ENCODE measurements at regions not wholly inside any gene's neighbourhood (a gene's known extent, or its start where the extent isn't known, plus 50 kb on each side); places are given as distances from the start of the nearest gene placed in this dataset.
A peak's percentile ranks its signal among the peaks of the same experiment; 100 is the strongest.

DNA sequence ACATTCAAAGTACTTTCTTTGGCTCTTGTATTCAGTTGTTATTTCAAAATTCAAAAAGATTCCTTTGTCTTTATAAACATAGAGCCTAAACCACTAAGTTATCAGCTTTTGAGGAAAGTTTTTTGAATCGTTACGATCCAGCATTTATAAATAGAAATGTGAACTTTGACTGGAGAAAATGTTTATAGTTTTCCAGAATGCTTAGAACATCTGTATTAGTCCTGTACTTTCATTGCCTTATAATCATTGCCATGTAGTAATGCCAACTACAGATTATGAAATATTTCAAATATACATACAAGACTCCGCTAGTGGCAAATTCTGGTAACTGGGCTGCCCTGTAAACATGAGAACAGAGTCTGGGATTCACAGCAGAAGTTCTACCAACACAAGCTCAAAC lies 191.3 kb upstream of the PRKCQ start:
- Mint-ChIP-seq H3K4me1 (peaks cover 4% of the 10 kb centered on the region), H3K4me3 (no peak overlapping the region), H3K27ac (no peak overlapping the region), H3K27me3 (peaks cover 17% of the 10 kb centered on the region), H3K36me3 (no peaks in the 10 kb centered on the region), H3K9me3 (peaks cover 8% of the 10 kb centered on the region)
- no peak for ATAC-seq

DNA sequence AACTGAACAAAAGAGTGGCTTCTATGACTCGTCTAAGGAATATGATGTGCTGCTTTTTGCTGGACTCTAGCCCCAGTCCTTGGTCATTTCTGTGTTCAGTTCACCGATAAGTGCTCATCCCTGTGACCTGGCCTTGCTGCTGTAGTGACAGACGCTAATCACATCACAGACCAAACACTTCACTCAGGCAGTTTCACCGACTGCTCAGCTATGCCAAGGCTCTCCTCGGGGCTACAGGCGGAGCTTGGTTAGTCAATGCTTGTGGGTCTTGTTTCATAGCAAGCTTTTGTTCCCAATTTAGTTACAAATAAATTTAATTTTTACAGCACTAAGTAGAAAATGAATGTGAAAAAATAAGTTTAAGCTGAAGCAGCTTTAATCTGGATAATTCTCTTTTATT lies 190.8 kb upstream of the PRKCQ start:
- Mint-ChIP-seq H3K4me1 (peaks cover 4% of the 10 kb centered on the region), H3K4me3 (no peak overlapping the region), H3K27me3 (peaks cover 12% of the 10 kb centered on the region), H3K36me3 (no peaks in the 10 kb centered on the region), H3K27ac (no peak overlapping the region), H3K9me3 (peaks cover 8% of the 10 kb centered on the region)
- no peak for ATAC-seq

DNA sequence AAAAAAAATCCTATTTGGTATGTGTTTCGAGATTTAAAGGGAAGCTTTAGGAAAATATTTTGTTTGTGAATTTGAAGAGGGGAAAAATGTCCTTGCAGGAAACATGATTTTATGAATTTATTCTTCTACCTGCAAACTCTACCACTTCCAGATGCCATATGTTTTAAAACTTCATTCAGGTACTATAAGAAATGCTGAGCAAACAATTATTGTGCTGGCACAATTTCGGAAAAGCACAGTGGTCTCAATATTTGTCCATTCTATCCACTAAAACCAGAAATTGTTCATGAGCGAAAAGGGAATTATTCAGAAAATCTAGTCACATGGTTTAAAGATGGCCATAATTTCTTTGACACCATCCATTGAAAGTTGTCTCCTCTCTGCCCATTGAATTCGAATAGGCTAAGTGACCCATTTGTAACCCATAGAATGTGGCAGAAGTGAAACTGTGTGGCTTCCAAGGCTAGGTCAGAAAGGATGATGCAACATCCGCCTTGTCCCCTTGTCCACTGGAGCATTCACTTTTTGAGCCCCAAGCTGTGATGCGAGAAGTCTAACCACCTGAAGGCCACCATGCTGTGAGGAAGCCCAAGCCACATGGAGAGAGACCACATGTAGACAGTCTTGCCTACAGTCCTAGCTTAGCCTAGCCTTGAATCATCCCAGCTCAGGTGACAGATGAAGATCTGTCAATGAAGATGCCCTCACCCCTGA lies 189.8 kb upstream of the PRKCQ start:
- no peak for ATAC-seq

DNA sequence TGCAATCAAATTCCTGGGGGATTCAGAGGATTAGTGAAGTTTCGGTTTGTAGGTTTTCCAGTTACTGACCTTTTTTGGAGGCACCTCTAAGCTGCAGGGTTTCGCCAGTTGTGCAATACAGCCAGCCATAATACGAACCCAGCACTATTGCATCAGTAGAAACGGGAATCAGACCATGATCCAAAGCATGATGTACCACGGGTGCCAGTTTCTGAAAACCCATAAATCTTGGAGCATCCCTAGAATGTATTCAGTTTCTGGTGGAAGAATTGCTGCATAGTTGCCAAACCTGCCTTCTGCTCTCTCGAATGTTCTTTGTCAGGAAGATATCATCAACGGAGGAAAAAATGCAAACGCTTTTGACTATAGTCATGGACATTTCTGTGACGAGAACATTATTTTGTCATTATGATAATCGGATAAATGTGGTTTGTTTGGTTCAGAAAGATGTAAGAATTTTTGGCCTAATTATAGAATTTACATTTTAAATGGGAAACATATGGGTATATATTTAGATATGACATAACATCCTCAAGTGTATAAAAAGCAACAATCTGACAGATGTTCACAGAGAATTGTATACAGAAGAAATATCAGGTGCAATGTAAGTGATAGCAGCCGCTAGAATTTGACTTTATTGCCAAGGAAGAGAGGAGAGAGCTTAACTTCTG lies 186.2 kb upstream of the PRKCQ start:
- H3K9me3 Mint-ChIP-seq = peaks cover 5% of the 10 kb centered on the region
- H3K4me3 Mint-ChIP-seq = no peak overlapping the region
- no peak overlapping the region for H3K27ac Mint-ChIP-seq
- H3K36me3 Mint-ChIP-seq = no peaks in the 10 kb centered on the region
- peaks cover 4% of the 10 kb centered on the region for H3K4me1 Mint-ChIP-seq
- no peak for ATAC-seq
- H3K27me3 Mint-ChIP-seq = peaks cover 21% of the 10 kb centered on the region

More for the DNA sequence above, 189.8 kb upstream of the PRKCQ start:
- Mint-ChIP-seq H3K27me3 (peaks cover 3% of the 10 kb centered on the region), H3K27ac (no peak overlapping the region), H3K36me3 (no peaks in the 10 kb centered on the region), H3K9me3 (peaks cover 8% of the 10 kb centered on the region), H3K4me3 (no peak overlapping the region), H3K4me1 (peaks cover 4% of the 10 kb centered on the region)

DNA sequence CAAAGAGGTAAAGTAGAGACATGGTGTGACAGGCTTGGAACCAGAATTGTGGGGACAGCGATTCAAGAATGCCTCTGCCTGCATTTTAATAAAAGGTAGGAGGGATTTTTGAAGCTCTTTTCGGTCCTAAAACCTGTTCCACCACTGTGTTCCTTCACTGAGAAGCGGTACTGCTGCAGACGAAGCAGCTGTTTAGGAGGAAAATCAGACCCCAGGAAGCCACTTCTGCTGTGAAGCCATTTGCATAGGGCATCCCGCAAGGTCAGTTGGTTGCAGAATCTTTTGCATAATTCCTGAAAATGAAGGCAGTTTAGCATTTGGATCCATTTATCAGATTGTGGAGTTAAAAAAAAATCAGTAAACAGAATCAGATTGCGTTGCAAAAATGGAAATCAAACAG lies 183.3 kb upstream of the PRKCQ start:
- Mint-ChIP-seq H3K27me3 (peaks cover 43% of the 10 kb centered on the region), H3K4me3 (no peak overlapping the region)

DNA sequence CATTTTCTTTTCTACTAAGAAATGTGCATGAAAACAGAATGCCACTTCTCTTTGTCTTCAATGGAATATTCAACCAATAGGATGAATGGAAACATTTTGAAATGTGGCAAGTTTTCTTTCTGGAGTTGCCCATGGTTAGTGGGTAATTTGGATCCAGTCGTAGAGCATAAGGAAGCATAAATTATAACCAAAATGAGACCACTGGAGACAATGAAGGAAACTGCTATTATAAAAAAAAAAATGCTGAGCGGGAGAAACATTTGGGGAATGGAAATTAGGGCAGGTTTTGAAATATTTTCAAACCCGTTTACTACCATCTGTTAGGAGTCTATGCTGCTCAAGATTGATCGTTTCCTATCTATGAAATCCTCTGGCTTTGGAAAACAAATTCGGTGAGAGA lies 182.9 kb upstream of the PRKCQ start:
- Mint-ChIP-seq H3K4me1 (no peaks in the 10 kb centered on the region), H3K4me3 (no peak overlapping the region), H3K36me3 (no peaks in the 10 kb centered on the region), H3K27ac (no peak overlapping the region), H3K9me3 (peaks cover 6% of the 10 kb centered on the region), H3K27me3 (peaks cover 47% of the 10 kb centered on the region)
- no peak for ATAC-seq

More for the DNA sequence above, 183.3 kb upstream of the PRKCQ start:
- no peak for ATAC-seq
- no peaks in the 10 kb centered on the region for H3K4me1 Mint-ChIP-seq
- no peak overlapping the region for H3K27ac Mint-ChIP-seq
- peaks cover 6% of the 10 kb centered on the region for H3K9me3 Mint-ChIP-seq
- H3K36me3 Mint-ChIP-seq = no peaks in the 10 kb centered on the region

DNA sequence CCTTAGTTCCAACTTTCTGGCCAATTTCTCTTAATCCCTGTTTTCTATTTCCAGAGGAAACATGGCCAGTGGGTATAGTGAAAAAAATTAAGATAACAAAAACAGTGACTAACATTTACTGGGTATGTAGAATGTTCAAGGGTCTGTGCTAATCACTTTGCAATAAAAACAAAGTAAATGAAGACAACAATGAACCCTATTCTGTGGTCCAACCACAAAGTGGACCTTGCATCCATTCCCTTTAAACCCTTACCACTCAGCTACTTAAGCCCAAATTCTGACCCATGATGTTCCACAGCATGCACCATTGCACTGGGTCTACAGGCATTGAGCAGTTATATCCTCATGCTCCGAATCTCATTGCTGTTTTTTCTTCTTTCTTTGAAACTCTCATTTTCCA lies 179.9 kb upstream of the PRKCQ start:
- no peaks in the 10 kb centered on the region for H3K4me1 Mint-ChIP-seq
- no peak overlapping the region for H3K4me3 Mint-ChIP-seq
- ATAC-seq = no peak
- peaks cover 70% of the 10 kb centered on the region for H3K27me3 Mint-ChIP-seq
- no peaks in the 10 kb centered on the region for H3K36me3 Mint-ChIP-seq
- H3K9me3 Mint-ChIP-seq = peaks cover 6% of the 10 kb centered on the region
- H3K27ac Mint-ChIP-seq = no peak overlapping the region

DNA sequence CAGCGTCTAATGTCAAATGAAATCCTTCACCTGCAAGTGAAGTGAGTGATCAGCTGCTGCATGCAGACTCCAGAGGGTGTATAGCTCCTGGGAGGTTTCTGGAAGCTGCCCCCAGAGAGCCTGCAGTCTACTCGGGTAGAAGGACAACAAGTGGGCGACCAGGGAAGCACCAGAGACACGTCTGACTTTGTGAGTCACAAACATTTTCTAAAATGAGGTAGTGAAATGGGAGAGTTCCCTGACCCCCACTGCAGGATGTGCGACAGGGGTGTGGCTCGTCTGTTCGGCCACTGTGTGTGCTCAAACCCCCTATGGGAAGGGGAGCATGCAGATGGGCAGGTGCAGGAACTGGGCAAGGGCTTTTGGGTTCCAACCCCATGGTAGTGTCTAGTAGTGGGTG lies 177.1 kb upstream of the PRKCQ start:
- Mint-ChIP-seq H3K4me3 (no peak overlapping the region), H3K36me3 (no peaks in the 10 kb centered on the region), H3K9me3 (peaks cover 6% of the 10 kb centered on the region), H3K4me1 (no peaks in the 10 kb centered on the region), H3K27me3 (peaks cover 71% of the 10 kb centered on the region), H3K27ac (no peak overlapping the region)
- peak; percentile 40 for ATAC-seq

DNA sequence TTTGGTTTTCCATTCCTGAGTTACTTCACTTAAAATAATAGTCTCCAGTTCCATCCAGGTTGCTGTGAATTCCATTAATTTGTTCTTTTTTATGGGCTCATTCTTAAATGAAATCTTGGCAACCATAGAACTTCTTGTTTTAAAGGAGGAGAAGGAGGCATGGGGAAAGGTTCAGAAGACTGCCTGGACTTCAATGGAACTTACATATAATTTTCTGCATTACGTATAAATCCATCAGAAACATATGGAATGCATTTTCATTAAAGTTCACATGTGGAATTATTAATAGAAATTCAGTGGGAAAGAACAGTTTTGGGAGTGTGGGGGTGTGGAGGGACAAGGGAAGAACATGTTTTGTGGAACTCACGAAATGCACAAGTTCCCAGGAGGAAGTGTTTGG lies 176.6 kb upstream of the PRKCQ start:
- H3K9me3 Mint-ChIP-seq = peaks cover 6% of the 10 kb centered on the region
- no peaks in the 10 kb centered on the region for H3K4me1 Mint-ChIP-seq
- H3K4me3 Mint-ChIP-seq = no peak overlapping the region
- ATAC-seq = no peak
- no peaks in the 10 kb centered on the region for H3K36me3 Mint-ChIP-seq
- peaks cover 69% of the 10 kb centered on the region for H3K27me3 Mint-ChIP-seq
- no peak overlapping the region for H3K27ac Mint-ChIP-seq

DNA sequence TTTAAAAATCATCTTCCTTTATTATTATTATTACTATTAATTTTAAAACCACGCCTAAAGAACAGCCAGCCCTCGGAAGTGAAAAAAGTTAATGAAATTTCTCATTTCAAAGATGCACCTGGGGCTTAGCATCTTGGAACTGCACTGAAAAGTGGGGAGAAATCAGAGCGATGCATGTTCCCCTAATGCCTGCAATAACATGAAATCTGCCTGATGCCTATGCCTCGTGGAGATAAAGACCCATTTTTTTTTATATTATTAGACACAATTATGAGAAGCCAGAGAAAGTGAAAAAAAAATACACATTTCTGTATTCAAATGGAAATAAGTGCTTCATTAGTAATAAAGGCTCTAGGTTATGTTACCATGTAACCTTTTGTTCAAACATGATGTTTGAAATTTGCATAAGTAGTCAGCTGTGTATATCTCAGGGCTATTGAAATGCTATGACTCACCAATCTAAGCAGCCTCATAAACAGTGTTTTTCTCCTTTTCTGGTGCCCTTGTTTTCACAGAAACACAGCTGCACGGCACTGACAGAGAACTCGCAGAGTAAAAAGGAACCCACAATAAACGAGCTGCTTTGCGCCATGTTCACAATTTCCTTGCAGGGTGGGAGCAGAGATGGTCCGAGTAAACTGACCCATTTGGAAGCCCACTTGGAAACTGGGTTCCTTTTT lies 175.8 kb upstream of the PRKCQ start:
- Mint-ChIP-seq H3K36me3 (no peaks in the 10 kb centered on the region), H3K27me3 (peaks cover 61% of the 10 kb centered on the region), H3K4me1 (no peaks in the 10 kb centered on the region), H3K9me3 (peaks cover 3% of the 10 kb centered on the region), H3K4me3 (no peak overlapping the region), H3K27ac (no peak overlapping the region)
- no peak for ATAC-seq

DNA sequence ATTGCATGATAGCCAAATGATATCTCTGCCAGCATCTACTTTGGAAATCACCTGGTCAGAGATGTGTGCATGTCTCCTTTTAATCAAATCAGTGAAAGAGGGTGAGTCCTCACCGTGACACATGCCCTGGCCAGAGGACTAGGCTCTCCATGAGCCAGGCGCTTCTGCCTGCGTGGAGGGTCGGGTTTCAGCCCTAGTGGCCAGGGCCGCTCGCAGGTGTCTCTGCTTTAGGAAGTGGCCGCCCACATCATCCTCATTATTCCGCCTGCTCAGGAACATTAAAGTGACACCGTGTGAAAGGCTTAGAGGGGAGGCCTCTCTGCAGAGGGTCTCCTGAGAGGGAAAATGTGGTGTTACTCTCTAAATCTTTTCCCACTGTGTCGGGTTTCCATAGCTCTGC lies 173.6 kb upstream of the PRKCQ start:
- Mint-ChIP-seq H3K9me3 (peaks cover 8% of the 10 kb centered on the region), H3K27ac (no peak overlapping the region), H3K4me1 (no peaks in the 10 kb centered on the region), H3K36me3 (no peaks in the 10 kb centered on the region), H3K4me3 (no peak overlapping the region), H3K27me3 (peaks cover 56% of the 10 kb centered on the region)
- ATAC-seq = no peak

DNA sequence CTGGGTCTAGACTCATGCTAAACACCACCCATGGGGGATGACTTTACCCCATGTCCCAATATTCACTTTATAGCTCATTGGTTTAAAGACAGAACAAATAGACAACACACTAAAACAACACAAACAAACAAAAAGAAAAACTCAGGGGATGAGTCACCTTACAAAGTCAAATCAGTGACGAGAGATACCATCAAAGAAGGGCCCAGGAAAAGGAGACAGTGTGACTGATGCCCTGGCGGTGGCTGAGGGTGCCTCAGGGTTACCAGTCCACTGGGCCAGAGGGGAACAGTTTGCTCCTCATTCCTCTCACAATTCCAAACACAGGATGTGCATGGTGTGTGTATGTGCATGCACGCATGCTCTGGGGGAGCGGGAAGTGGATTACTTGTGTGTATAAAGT lies 171.3 kb upstream of the PRKCQ start:
- Mint-ChIP-seq H3K27ac (no peak overlapping the region), H3K27me3 (peaks cover 33% of the 10 kb centered on the region), H3K36me3 (no peaks in the 10 kb centered on the region), H3K4me3 (no peak overlapping the region), H3K9me3 (peaks cover 8% of the 10 kb centered on the region), H3K4me1 (no peaks in the 10 kb centered on the region)
- no peak for ATAC-seq

DNA sequence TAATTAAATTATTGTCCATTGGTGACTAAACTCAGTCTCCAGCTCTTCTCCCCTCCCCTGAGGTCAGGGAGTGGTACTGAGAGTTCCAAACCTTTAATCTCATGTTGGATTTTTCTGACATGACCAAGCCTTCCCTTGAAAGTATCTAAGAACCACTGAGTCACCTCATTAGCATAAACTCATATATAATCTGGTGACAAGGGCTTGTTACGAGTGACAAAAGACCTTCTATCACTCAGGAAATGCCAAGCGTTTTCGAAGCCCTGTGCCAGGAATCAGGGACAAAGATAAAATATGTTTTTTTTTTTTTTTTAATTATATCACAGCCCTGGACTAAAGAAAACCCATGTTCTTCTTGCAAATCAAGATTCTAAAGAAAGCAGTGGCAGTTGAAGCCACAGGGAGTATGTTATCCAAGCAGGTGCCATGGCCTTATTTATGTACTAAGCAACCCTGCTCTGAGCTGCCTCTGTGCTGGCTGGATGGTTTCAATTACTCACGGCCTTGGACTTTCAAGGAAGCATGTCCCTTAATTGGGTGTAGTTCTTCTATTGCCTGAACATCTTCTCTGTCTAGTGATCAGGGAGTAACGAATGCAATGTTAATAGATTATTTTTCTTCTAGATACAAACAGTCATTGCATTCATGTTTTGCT lies 169.0 kb upstream of the PRKCQ start:
- no peak for ATAC-seq

DNA sequence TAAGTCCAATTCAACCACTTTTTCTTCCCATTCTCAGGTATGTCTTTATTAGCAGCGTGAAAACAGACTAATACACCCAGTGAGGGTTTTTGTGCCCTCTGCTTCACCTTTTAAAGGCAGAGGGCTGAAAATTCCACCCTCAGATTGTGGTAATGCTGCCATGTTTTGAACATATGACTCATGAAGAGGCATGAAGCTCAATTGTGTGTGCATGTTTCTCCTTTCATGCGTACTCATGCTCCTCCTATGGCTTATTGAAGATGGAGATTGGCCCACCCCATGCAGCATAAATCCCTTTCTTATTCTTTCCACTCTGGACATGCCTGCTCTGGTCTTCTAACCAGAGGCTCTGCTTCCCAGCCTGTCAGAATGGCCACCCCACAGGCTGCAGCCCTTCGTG lies 168.0 kb upstream of the PRKCQ start:
- Mint-ChIP-seq H3K4me1 (no peaks in the 10 kb centered on the region), H3K36me3 (no peaks in the 10 kb centered on the region), H3K27me3 (peaks cover 11% of the 10 kb centered on the region), H3K4me3 (no peak overlapping the region), H3K27ac (no peak overlapping the region), H3K9me3 (peaks cover 8% of the 10 kb centered on the region)
- ATAC-seq = no peak

More for the DNA sequence above, 169.0 kb upstream of the PRKCQ start:
- peaks cover 18% of the 10 kb centered on the region for H3K27me3 Mint-ChIP-seq
- no peak overlapping the region for H3K4me3 Mint-ChIP-seq
- peaks cover 8% of the 10 kb centered on the region for H3K9me3 Mint-ChIP-seq
- H3K4me1 Mint-ChIP-seq = no peaks in the 10 kb centered on the region
- H3K27ac Mint-ChIP-seq = no peak overlapping the region
- H3K36me3 Mint-ChIP-seq = no peaks in the 10 kb centered on the region

DNA sequence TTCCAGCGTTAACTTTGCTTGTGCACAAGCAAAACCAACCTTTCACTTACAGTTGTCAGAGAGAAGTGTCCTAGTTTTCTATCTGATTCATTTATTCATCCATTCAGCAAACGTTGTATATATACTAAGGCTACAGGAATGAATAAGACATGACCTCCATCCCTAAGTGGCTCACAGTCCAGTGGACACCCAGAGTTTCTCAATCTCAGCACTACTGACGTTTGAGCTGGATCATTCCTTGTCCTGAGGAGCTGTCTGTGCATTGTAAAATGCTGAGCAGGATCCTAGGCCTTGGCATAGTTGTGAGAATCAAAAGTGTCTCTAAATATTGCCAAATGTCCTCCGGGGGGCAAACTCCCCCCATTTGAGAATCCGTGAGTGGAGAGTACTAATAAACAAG lies 166.7 kb upstream of the PRKCQ start:
- Mint-ChIP-seq H3K27me3 (peaks cover 11% of the 10 kb centered on the region), H3K9me3 (peaks cover 8% of the 10 kb centered on the region), H3K4me1 (no peaks in the 10 kb centered on the region), H3K36me3 (no peaks in the 10 kb centered on the region), H3K4me3 (no peak overlapping the region), H3K27ac (no peak overlapping the region)
- ATAC-seq = no peak

Data from stimulated activated memory B cell treated with anti-CD40 and anti-IgM and Interleukin-4, amounts not matched to agents 10 μg/mL and 1 μg/mL and 100 μg/mL, for 72 hours (primary cell).